ENCODE measurements at regions not wholly inside any gene's neighbourhood (a gene's known extent, or its start where the extent isn't known, plus 50 kb on each side); places are given as distances from the start of the nearest gene placed in this dataset.

- no peak for DNase-seq (ENCODE audit: low read depth)
- TF ChIP-seq, protein P1, sequence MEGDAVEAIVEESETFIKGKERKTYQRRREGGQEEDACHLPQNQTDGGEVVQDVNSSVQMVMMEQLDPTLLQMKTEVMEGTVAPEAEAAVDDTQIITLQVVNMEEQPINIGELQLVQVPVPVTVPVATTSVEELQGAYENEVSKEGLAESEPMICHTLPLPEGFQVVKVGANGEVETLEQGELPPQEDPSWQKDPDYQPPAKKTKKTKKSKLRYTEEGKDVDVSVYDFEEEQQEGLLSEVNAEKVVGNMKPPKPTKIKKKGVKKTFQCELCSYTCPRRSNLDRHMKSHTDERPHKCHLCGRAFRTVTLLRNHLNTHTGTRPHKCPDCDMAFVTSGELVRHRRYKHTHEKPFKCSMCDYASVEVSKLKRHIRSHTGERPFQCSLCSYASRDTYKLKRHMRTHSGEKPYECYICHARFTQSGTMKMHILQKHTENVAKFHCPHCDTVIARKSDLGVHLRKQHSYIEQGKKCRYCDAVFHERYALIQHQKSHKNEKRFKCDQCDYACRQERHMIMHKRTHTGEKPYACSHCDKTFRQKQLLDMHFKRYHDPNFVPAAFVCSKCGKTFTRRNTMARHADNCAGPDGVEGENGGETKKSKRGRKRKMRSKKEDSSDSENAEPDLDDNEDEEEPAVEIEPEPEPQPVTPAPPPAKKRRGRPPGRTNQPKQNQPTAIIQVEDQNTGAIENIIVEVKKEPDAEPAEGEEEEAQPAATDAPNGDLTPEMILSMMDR (conservative IDR thresholded peaks at IDR 0.05; ENCODE audit: low read depth, low read length), result no peak
- no peak overlapping the region for H3K4me3 ChIP-seq (ENCODE audit: low read length)
Measured at GRCh38 chr18:45161850-45162249, 453.4 kb upstream of the SLC14A2 start.

GRCh38 chr18:45163871-45164270 lies 451.4 kb upstream of the SLC14A2 start:
- TF ChIP-seq, protein P1 (conservative IDR thresholded peaks at IDR 0.05; ENCODE audit: low read depth, low read length), result no peak
- H3K4me3 ChIP-seq (ENCODE audit: low read length), result no peak overlapping the region
- DNase-seq (ENCODE audit: low read depth), result no peak

- TF ChIP-seq, protein P1 (conservative IDR thresholded peaks at IDR 0.05; ENCODE audit: low read depth, low read length), result no peak
- DNase-seq (ENCODE audit: low read depth), result no peak
Measured at GRCh38 chr18:45164551-45164950, 450.7 kb upstream of the SLC14A2 start.

DNA sequence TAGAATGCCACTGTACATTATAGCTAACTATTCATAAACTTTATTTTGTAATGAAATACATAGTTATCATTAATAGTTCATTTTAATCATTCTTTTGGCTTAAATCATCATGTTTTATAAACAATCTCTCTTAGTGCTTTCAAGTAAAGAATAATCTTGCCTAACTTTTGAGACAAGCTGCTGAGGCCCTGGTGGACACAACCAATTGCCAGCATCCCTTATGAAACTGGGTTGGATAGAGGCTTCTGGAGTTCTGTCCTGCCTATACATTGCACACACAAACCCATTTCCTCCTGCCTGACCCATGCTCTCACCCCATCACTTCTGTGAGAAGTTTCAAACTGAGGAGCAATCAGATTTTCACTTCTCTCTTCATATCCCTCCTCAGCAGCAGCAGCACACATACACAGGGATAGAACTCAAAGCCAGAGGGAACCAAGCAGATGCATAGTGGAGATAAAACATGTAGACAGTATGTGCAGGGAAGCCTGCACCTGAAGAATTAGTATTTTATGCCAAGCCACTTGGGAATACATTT lies 450.0 kb upstream of the SLC14A2 start:
- DNase-seq (ENCODE audit: low read depth), result no peak
- no peak overlapping the region for H3K4me3 ChIP-seq (ENCODE audit: low read length)
- TF ChIP-seq, protein P1 (conservative IDR thresholded peaks at IDR 0.05; ENCODE audit: low read depth, low read length), result no peak

More at GRCh38 chr18:45164551-45164950, 450.7 kb upstream of the SLC14A2 start:
- H3K4me3 ChIP-seq (ENCODE audit: low read length), result no peak overlapping the region

GRCh38 chr18:45165871-45166270 lies 449.4 kb upstream of the SLC14A2 start:
- H3K4me3 ChIP-seq (ENCODE audit: low read length), result no peak overlapping the region
- TF ChIP-seq, protein P1 (conservative IDR thresholded peaks at IDR 0.05; ENCODE audit: low read depth, low read length), result no peak
- no peak for DNase-seq (ENCODE audit: low read depth)

DNA sequence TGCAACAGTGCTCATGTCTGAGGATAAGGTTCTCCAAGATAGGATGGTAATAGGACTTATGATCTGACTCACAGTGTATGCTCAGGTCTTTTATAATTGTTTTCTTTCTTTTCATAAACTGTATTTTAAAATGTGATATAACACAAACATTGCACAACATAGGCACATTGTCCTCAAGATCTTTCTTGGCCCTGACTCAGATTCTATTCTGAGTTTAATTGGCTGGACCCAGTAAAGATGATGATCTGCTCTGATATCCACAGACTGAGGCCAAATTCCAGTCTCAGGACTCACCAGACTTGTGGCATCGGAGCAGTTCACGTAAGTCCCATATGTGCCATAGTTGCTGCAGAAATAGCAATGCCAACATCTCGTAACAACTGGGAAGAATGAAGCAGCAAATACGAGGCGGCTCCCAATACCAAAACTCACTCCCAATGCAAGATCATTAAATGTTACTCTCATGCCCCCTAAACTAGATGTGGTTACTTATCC lies 448.9 kb upstream of the SLC14A2 start:
- TF ChIP-seq, protein P1 (conservative IDR thresholded peaks at IDR 0.05; ENCODE audit: low read depth, low read length), result no peak
- DNase-seq (ENCODE audit: low read depth), result peak; percentile 85
- H3K4me3 ChIP-seq (ENCODE audit: low read length), result no peak overlapping the region

DNA sequence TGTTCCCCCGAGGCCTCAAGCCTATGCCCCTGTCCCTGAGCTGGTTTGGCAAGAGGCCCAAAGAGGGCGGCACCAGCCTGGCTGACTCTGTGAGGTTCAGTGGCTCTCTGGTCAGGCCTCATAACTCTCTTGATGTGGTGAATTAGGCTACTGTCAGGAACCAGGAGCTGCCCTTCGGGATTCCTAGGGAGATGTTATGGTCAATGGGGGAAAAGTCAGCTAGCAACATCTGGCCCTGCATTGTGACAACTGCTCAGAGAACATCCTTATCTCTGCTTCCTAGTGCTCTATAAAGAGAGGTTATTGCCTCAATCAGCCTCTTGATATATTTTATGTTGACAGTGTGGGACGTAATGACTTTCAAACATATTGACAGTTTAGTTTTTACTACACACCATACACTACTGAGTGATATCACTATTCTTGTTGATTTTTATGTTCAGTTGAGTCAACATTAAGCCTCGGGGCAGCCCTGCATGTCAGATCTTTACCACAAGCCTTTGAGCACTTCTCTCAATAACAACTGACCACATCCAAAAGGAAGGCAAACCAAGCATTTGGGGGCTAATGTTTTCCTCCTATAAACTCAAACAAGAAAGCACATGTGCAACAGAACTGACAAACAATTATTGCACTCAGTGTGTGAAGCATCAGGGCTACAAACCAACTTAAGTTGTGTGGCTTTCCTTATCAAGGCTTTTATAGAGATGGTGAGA lies 448.3 kb upstream of the SLC14A2 start:
- TF ChIP-seq, protein P1 (conservative IDR thresholded peaks at IDR 0.05; ENCODE audit: low read depth, low read length), result no peak
- DNase-seq (ENCODE audit: low read depth), result no peak
- no peak overlapping the region for H3K4me3 ChIP-seq (ENCODE audit: low read length)
